ENCODE measurements at regions not wholly inside any gene's neighbourhood (a gene's known extent, or its start where the extent isn't known, plus 50 kb on each side); places are given as distances from the start of the nearest gene placed in this dataset.
A peak's percentile ranks its signal among the peaks of the same experiment; 100 is the strongest.
"Not testable (repeated sequence)": the region's sequence is repeated elsewhere in the genome, so short reads cannot be mapped to it uniquely, and the experiment has no call there.

DNA sequence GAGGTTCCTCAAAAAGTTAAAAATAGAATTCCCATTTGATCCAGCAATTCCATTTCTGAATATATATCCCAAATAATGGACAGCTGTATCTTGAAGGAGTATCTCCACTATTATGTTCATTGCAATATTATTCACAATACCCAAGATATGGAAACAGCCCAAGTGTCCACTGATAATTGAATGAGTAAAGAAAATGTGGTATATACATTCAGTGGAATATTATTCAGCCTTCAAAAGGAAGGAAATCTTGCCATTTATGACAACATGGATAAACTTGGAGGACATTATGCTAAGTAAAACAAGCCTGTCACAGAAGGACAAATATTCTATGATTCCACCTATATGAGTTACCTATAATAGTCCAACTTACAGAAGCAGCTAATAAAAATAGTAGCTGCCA is 979.0 kb downstream of the SLC6A15 start:
- intact Hi-C loops (cut with DNase I, micrococcal nuclease), result no loop called here
- ATAC-seq, result no peak

DNA sequence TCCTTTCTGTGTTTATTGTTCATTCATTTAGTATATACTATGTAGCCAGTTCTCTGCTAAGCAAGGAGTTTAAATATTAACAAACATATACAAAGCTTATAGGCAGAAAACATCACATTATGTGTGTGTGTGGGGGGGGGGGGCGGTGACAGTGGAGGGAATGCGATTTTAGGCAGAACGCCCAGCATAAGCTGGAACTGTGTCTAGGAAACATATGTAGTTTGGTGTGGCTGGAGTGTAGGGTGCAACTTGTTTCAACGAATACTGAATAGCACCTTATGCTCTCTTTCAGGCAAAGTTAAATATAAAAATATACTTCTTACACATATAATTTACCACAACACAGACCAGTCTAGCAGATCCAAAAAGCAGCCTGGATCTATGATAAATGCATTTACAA is 980.6 kb downstream of the SLC6A15 start:
- H3K4me3 ChIP-seq, result no peak overlapping the region
- H3K4me1 ChIP-seq (ENCODE audit: low read depth), result no peaks in the 10 kb centered on the region
- ATAC-seq (no peak), DNase-seq (no peak)
- H3K9me3 ChIP-seq, result no peaks in the 10 kb centered on the region
- no peaks in the 10 kb centered on the region for H3K36me3 ChIP-seq (ENCODE audit: low read depth)
- intact Hi-C loops (cut with DNase I, micrococcal nuclease), result no loop called here
- TF ChIP-seq, protein P1, sequence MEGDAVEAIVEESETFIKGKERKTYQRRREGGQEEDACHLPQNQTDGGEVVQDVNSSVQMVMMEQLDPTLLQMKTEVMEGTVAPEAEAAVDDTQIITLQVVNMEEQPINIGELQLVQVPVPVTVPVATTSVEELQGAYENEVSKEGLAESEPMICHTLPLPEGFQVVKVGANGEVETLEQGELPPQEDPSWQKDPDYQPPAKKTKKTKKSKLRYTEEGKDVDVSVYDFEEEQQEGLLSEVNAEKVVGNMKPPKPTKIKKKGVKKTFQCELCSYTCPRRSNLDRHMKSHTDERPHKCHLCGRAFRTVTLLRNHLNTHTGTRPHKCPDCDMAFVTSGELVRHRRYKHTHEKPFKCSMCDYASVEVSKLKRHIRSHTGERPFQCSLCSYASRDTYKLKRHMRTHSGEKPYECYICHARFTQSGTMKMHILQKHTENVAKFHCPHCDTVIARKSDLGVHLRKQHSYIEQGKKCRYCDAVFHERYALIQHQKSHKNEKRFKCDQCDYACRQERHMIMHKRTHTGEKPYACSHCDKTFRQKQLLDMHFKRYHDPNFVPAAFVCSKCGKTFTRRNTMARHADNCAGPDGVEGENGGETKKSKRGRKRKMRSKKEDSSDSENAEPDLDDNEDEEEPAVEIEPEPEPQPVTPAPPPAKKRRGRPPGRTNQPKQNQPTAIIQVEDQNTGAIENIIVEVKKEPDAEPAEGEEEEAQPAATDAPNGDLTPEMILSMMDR (IDR thresholded peaks at IDR 0.05), result no peak

More for the DNA sequence above, 979.0 kb downstream of the SLC6A15 start:
- no peak for DNase-seq
- TF ChIP-seq, protein P1 (IDR thresholded peaks at IDR 0.05), result no peak
- Histone ChIP-seq H3K36me3 (ENCODE audit: low read depth) (no peaks in the 10 kb centered on the region), H3K9me3 (no peaks in the 10 kb centered on the region), H3K4me3 (no peak overlapping the region), H3K4me1 (ENCODE audit: low read depth) (no peaks in the 10 kb centered on the region)

DNA sequence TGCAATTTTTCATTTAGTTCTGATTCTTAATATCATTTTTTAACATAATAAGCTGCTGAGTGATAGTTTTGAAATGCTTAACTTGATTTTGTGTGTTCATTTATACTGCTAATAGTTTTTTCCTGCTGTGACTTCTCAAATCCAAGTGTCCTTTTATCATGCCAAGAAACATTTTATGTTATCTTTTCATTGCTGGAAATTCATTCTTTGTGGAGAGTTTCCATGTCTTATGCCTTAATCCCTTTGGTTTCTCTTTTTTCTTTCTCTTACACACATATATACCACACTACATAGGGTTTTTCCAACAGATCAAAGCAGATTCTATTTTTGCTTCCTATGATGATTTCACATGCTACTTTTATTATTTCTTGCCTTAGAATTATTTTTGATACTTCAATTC is 981.1 kb downstream of the SLC6A15 start:
- ATAC-seq, result no peak
- Histone ChIP-seq H3K4me3 (no peak overlapping the region), H3K4me1 (ENCODE audit: low read depth) (no peaks in the 10 kb centered on the region), H3K36me3 (ENCODE audit: low read depth) (no peaks in the 10 kb centered on the region), H3K9me3 (no peaks in the 10 kb centered on the region)
- intact Hi-C loops (cut with DNase I, micrococcal nuclease), result no loop called here
- TF ChIP-seq, protein P1 (IDR thresholded peaks at IDR 0.05), result no peak
- no peak for DNase-seq

DNA sequence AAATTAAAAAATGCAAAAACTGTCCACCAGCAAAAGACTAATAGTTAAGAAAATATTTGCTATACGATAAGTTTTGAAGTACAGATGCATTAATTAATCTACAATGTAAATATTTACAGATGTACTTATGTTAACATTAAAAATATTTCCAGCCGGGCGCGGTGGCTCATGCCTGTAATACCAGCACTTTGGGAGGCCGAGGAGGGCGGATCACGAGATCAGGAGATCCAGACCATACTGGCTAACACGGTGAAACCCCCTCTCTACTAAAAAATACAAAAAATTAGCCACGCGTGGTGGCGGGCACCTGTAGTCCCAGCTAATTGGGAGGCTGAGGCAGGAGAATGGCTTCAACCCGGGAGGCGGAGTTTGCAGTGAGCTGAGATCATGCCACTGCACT is 982.8 kb downstream of the SLC6A15 start:
- H3K4me3 ChIP-seq; H3K9me3 ChIP-seq; H3K36me3 ChIP-seq (ENCODE audit: low read depth); ATAC-seq; H3K4me1 ChIP-seq (ENCODE audit: low read depth); intact Hi-C loops (cut with DNase I, micrococcal nuclease): not testable (repeated sequence)
- DNase-seq, result peak in 1 of 3 donors; percentile 13

DNA sequence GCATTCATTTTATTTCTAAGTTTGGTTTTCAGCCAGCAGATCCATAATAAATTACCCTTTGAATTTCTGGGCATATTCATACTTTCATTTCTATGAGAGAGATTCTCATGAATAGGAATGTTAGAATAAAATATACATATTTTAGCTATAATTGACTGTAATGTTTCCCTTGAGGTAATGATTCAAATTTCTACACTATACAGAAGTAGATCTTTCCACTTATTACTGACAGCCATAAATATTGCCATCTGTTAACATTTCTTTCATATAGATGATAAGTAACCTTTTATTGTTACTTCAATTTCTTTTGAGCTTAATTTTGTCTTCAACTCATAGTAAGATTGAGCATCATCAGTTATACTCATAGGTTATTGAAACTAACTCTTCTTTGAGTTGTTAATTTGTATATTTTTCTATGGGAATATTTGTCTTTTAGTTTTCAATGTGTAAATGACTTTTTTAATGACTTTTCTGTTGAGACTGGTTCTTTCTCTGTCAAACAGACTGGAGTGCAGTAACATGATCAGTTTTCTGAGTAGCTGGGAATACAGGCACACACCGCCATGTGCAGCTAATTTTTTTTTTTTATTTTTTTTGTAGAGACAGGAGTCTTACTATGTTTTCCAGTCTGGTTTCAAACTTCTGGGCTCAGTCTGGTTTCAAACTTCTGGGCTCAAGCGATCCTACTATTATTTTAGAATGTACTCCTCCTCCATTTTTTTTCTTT is 991.6 kb downstream of the SLC6A15 start:
- Histone ChIP-seq H3K36me3 (ENCODE audit: low read depth) (no peaks in the 10 kb centered on the region), H3K9me3 (no peaks in the 10 kb centered on the region), H3K4me3 (no peak overlapping the region), H3K4me1 (ENCODE audit: low read depth) (no peaks in the 10 kb centered on the region)
- ATAC-seq (no peak), DNase-seq (no peak)
- TF ChIP-seq, protein P1 (IDR thresholded peaks at IDR 0.05), result no peak
- intact Hi-C loops (cut with DNase I, micrococcal nuclease), result no loop called here

DNA sequence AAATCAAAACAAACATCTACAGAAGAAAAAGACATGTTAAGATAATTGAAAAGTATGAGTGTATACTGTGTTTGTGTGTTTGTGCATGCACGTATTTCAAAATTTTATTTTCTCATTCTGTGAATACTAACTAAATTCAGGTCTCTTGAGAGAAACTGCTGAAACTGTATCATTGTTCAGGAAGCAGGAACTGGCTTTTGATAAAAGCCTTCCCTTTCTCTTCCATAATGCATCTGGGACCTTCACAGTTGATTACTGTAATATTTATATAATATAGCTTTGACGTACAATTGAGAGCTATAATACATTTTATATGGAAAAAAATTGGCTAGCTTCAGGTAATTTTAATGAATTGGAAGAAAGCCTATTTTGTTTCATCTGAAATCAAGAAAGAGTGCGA is 993.5 kb downstream of the SLC6A15 start:
- H3K9me3 ChIP-seq, result no peaks in the 10 kb centered on the region

More for the DNA sequence above, 993.5 kb downstream of the SLC6A15 start:
- ATAC-seq (no peak), DNase-seq (no peak)
- no peak overlapping the region for H3K4me3 ChIP-seq
- TF ChIP-seq, protein P1 (IDR thresholded peaks at IDR 0.05), result no peak
- intact Hi-C loops (cut with DNase I, micrococcal nuclease), result no loop called here
- no peaks in the 10 kb centered on the region for H3K4me1 ChIP-seq (ENCODE audit: low read depth)
- H3K36me3 ChIP-seq (ENCODE audit: low read depth), result no peaks in the 10 kb centered on the region

Measured in mucosa of descending colon (tissue), 3 donors.